Transverse colon (tissue), 4 donors: ENCODE measurements at regions not wholly inside any gene's neighbourhood (a gene's known extent, or its start where the extent isn't known, plus 50 kb on each side); places are given as distances from the start of the nearest gene placed in this dataset.

Experiments
- DNase-seq: peaks from one replicate; pipeline ENCODE4 v3.0.0-alpha.2; 2019
- H3K27ac ChIP-seq, 4 donors: fragments of 200-600 bp; sonication (generic); 2 replicates each; pipeline ENCODE4 v1.5.1; 2016 to 2018; ENCODE audit warnings: inconsistent platforms in 4 of 4
- H3K27me3 ChIP-seq: fragments of 200-600 bp; sonication (generic); 2 replicates; pipeline ENCODE4 v1.5.1; 2017; ENCODE audit warnings: inconsistent platforms
- H3K36me3 ChIP-seq, 4 donors: fragments of 200-600 bp; sonication (generic); 2 replicates each; pipeline ENCODE4 v1.5.1; 2017 to 2019; ENCODE audit warnings: inconsistent platforms in 4 of 4
- H3K4me1 ChIP-seq, 4 donors: fragments of 200-600 bp; sonication (generic); 2 replicates each; pipeline ENCODE4 v1.5.1; 2017 to 2020; ENCODE audit warnings: inconsistent platforms in 4 of 4
- H3K4me3 ChIP-seq, 4 donors: fragments of 200-600 bp; sonication (generic); 1 replicate in 1 of 4; 2 replicates in 3 of 4; pipeline versions ENCODE4 v1.5.1 to v1.6.1; 2017 to 2019; ENCODE audit warnings: inconsistent platforms in 4 of 4
- H3K9me3 ChIP-seq, 2 donors: fragments of 200-600 bp; sonication (generic); 2 replicates each; pipeline ENCODE4 v1.5.1; 2017 to 2019; ENCODE audit warnings: inconsistent platforms in 2 of 2
- CTCF ChIP-seq, 5 experiments: fragments of 200-600 bp in 3 of 5; fragments of 450-650 bp in 2 of 5; sonication (generic) in 3 of 5; IDR thresholded peaks; 1 replicate in 2 of 5; 2 replicates in 3 of 5; pipeline ENCODE4 v1.5.1; 2016 to 2017; ENCODE audit warnings: antibody characterized with exemption in 5 of 5, inconsistent platforms in 3 of 5, mild to moderate bottlenecking in 2 of 5, moderate library complexity in 1 of 5
- EP300 ChIP-seq: sonication (generic); formaldehyde crosslinking; IDR thresholded peaks from one replicate; pipeline ENCODE4 v1.6.1; 2017; ENCODE audit warnings: antibody characterized with exemption, low read depth
- POLR2A ChIP-seq: fragments of 450-650 bp; IDR thresholded peaks from one replicate; pipeline ENCODE4 v1.6.1; 2016; ENCODE audit warnings: antibody characterized with exemption, mild to moderate bottlenecking, moderate library complexity
- POLR2AphosphoS5 ChIP-seq, 3 donors: sonication (generic); formaldehyde crosslinking; IDR thresholded peaks; one replicate each; pipeline ENCODE4 v1.6.1; 2016; ENCODE audit warnings: antibody characterized with exemption in 3 of 3
- WGBS, 2 donors: methylation state at CpG; one replicate each; pipeline ENCODE4 v1.1.5; 2018; ENCODE audit warnings: low coverage in 1 of 2; 5-methylcytosine and 5-hydroxymethylcytosine counted together
- in situ Hi-C, 4 donors: fragments of 200-750 bp; cut with MboI; loops; one replicate each; pipeline versions ENCODE4 v1.15.0 to v1.15.1; 2017; ENCODE audit warnings: low sequenced_read_pairs in 3 of 4, low pct_ligation_motif_present in 1 of 4, low pct_unique_long_range_greater_than_20kb in 1 of 4
- intact Hi-C: fragments of 100-400 bp; cut with DNase I; formaldehyde crosslinking; loops from one replicate; pipeline ENCODE4 v1.15.1; 2023; ENCODE audit warnings: low total_unique reads

GRCh38 chr20:61185841-61186601, 66.0 kb upstream of the CDH4 start:
- H3K36me3 ChIP-seq: no peaks in the 10 kb centered on the region
- no peak overlapping the region for H3K4me3 ChIP-seq
- H3K27me3 ChIP-seq: no peaks in the 10 kb centered on the region
- intact Hi-C loops (no loop called here), in situ Hi-C loops (no loop called here)
- DNase-seq: no peak
- no peaks in the 10 kb centered on the region for H3K9me3 ChIP-seq
- no peak overlapping the region for H3K27ac ChIP-seq
- TF ChIP-seq POLR2A (no peak), CTCF (IDR thresholded peaks at IDR 0.05) (no peak), EP300 (no peak), POLR2AphosphoS5 (IDR thresholded peaks at IDR 0.05) (no peak)
- WGBS, 2 donors: 35 to 39% methylated on average over 11 to 12 of the region's 12 CpGs
- H3K4me1 ChIP-seq: no peaks in the 10 kb centered on the region

- intact Hi-C loops: no loop called here
- Histone ChIP-seq H3K4me1 (no peaks in the 10 kb centered on the region), H3K9me3 (no peaks in the 10 kb centered on the region), H3K4me3 (no peak overlapping the region), H3K36me3 (no peaks in the 10 kb centered on the region), H3K27ac (no peak overlapping the region), H3K27me3 (no peaks in the 10 kb centered on the region)
- in situ Hi-C loops: no loop called here
- TF ChIP-seq CTCF (IDR thresholded peaks at IDR 0.05): no peak
- no peak for TF ChIP-seq EP300
- no peak for TF ChIP-seq POLR2AphosphoS5 (IDR thresholded peaks at IDR 0.05)
- no peak for TF ChIP-seq POLR2A
- WGBS, 2 donors: 81 to 87% methylated on average over 8 to 11 of the region's 11 CpGs
- no peak for DNase-seq
Observed at GRCh38 chr20:61186771-61187472, 65.1 kb upstream of the CDH4 start.

GRCh38 chr20:61189534-61189933, 62.5 kb upstream of the CDH4 start:
- H3K9me3 ChIP-seq: no peaks in the 10 kb centered on the region
- in situ Hi-C loops (no loop called here), intact Hi-C loops (no loop called here)
- WGBS, 2 donors: 76 to 86% methylated on average over 1 of the region's 1 CpG
- DNase-seq: no peak
- H3K27me3 ChIP-seq: no peaks in the 10 kb centered on the region
- H3K27ac ChIP-seq: no peak overlapping the region
- TF ChIP-seq POLR2A (no peak), CTCF (IDR thresholded peaks at IDR 0.05) (no peak), EP300 (no peak), POLR2AphosphoS5 (IDR thresholded peaks at IDR 0.05) (no peak)
- no peaks in the 10 kb centered on the region for H3K4me1 ChIP-seq
- no peaks in the 10 kb centered on the region for H3K36me3 ChIP-seq
- no peak overlapping the region for H3K4me3 ChIP-seq

- Histone ChIP-seq H3K9me3 (no peaks in the 10 kb centered on the region), H3K36me3 (no peaks in the 10 kb centered on the region), H3K27ac (no peak overlapping the region), H3K4me3 (no peak overlapping the region), H3K4me1 (no peaks in the 10 kb centered on the region), H3K27me3 (peaks cover 8% of the 10 kb centered on the region)
- DNase-seq: no peak
- TF ChIP-seq POLR2A (no peak), POLR2AphosphoS5 (IDR thresholded peaks at IDR 0.05) (no peak), EP300 (no peak), CTCF (IDR thresholded peaks at IDR 0.05) (no peak)
- 98% methylated on average over 9 of the region's 9 CpGs; no CpG with 5 or more reads in 1 of the 2 donors for WGBS, 2 donors
- intact Hi-C loops: no loop called here
- in situ Hi-C loops: no loop called here
Observed at GRCh38 chr20:61191096-61191495, 61.0 kb upstream of the CDH4 start.
